ENCODE measurements at regions not wholly inside any gene's neighbourhood (a gene's known extent, or its start where the extent isn't known, plus 50 kb on each side); places are given as distances from the start of the nearest gene placed in this dataset.
"Not testable (repeated sequence)": the region's sequence is repeated elsewhere in the genome, so short reads cannot be mapped to it uniquely, and the experiment has no call there.

DNA sequence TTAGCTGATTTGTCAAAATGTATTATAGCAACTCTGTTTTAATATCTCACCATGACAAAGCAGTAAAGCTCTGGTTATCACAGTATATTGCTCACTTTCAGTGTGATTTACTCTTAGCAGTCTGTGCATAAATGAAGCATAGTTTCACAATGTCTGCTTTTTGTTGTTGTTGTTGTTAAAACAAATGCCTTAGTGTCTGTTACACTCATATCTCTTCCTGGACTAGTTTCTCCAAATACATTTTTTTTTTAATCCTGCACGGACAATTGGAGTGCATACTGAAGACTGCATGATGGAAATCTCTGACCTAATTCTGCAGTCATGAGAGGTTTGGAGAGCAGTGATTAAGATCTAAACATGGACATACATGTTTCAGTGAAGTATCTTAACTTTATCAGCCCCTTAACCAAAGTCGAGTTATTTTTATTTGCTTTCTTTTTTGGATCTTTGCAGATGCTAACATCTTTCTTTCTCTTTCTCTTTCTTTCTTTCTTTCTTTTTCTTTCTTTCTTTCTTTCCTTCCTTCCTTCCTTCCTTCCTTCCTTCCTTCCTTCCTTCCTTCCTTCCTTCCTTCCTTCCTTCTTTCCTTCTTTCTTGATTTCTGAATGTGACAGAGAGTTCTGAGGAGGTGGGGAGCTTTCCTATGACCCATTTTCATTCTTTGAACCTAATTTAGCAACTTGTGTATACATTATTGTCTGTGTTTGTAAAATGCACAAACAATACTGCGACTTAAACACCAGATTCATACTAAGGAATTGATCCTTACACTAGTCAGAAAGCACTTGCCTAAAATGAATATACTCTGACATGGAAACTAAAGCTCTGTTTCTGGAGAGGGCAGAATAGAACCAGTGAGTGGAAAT, 161.5 kb upstream of the AGR3 start:
- Mint-ChIP-seq H3K27me3 (ENCODE audit: low read depth) (no peaks in the 10 kb centered on the region), H3K36me3 (no peaks in the 10 kb centered on the region), H3K27ac (peak overlapping the region; percentile 45), H3K4me3 (no peak overlapping the region), H3K9me3 (peaks cover 7% of the 10 kb centered on the region), H3K4me1 (peaks cover 48% of the 10 kb centered on the region)
- no peak for DNase-seq (ENCODE audit: low spot score in 2 of 2, unreplicated experiment in 2 of 2)
- TF ChIP-seq, protein P1, sequence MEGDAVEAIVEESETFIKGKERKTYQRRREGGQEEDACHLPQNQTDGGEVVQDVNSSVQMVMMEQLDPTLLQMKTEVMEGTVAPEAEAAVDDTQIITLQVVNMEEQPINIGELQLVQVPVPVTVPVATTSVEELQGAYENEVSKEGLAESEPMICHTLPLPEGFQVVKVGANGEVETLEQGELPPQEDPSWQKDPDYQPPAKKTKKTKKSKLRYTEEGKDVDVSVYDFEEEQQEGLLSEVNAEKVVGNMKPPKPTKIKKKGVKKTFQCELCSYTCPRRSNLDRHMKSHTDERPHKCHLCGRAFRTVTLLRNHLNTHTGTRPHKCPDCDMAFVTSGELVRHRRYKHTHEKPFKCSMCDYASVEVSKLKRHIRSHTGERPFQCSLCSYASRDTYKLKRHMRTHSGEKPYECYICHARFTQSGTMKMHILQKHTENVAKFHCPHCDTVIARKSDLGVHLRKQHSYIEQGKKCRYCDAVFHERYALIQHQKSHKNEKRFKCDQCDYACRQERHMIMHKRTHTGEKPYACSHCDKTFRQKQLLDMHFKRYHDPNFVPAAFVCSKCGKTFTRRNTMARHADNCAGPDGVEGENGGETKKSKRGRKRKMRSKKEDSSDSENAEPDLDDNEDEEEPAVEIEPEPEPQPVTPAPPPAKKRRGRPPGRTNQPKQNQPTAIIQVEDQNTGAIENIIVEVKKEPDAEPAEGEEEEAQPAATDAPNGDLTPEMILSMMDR (IDR thresholded peaks at IDR 0.05; ENCODE audit: unreplicated experiment): no peak

DNA sequence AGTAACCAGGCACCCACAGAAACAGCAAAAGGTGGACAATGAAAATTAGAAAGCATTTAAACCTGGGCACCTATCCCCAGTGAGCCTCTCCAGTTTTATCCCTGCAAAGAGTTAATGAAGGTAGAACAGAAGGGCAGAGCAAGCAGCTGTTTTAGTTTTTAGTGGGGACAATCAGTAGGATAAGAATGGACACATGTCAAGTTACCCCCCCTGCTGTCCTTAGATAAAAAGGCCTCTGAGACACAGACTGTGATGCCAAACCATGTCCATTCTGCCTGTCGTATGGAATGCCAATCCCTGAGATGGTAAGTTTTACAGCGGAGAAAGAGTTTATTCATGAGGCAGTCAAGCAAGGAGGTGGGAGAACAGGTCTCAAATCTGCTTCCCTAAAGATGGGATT, 162.6 kb upstream of the AGR3 start:
- Mint-ChIP-seq H3K36me3 (no peaks in the 10 kb centered on the region), H3K27me3 (ENCODE audit: low read depth) (no peaks in the 10 kb centered on the region), H3K4me3 (no peak overlapping the region), H3K9me3 (peaks cover 7% of the 10 kb centered on the region), H3K4me1 (peaks cover 37% of the 10 kb centered on the region), H3K27ac (no peak overlapping the region)
- DNase-seq (ENCODE audit: low spot score in 2 of 2, unreplicated experiment in 2 of 2): no peak
- TF ChIP-seq, protein P1 (IDR thresholded peaks at IDR 0.05; ENCODE audit: unreplicated experiment): no peak

DNA sequence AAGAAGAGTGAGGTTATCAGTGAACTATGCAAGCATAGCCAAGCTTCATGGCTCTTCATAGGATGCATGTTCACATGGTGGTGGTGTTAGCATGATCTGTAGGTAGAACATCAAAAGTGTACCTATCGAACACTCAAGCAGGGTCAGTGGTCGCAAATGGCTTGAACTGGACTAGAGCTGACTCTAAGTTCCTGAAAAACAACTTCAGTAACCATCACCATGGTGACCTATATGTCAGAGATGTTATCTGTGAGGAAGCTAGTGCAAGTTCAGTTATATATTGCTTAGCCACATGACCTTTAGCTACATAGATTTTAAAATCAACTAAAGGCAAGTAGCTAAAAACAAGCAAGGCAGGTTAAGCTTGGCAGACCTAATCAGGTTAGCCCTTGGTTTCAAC, 163.1 kb upstream of the AGR3 start:
- Mint-ChIP-seq H3K27ac (no peak overlapping the region), H3K4me3 (no peak overlapping the region), H3K9me3 (peaks cover 7% of the 10 kb centered on the region), H3K27me3 (ENCODE audit: low read depth) (no peaks in the 10 kb centered on the region), H3K4me1 (peaks cover 34% of the 10 kb centered on the region), H3K36me3 (no peaks in the 10 kb centered on the region)
- TF ChIP-seq, protein P1 (IDR thresholded peaks at IDR 0.05; ENCODE audit: unreplicated experiment): no peak
- DNase-seq (ENCODE audit: low spot score in 2 of 2, unreplicated experiment in 2 of 2): no peak

DNA sequence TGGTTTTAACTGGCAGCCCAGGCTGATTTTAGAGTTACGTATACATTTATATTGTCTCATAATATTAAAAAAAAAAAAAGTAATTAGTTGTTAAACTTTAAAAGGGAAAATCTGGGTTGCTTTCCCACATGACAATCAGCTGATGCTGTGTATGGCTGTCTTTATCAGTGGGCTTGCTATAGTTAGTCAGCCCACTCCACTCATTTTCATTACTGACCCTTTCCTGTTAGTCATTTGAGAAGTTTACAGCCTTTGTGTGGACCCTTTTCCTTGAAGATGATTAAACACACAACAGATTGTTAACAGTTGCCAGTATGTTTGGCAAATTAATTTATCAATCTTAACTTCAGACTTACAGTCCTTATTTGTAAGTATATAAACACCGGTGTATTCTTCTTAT, 164.5 kb upstream of the AGR3 start:
- TF ChIP-seq, protein P1 (IDR thresholded peaks at IDR 0.05; ENCODE audit: unreplicated experiment): no peak

DNA sequence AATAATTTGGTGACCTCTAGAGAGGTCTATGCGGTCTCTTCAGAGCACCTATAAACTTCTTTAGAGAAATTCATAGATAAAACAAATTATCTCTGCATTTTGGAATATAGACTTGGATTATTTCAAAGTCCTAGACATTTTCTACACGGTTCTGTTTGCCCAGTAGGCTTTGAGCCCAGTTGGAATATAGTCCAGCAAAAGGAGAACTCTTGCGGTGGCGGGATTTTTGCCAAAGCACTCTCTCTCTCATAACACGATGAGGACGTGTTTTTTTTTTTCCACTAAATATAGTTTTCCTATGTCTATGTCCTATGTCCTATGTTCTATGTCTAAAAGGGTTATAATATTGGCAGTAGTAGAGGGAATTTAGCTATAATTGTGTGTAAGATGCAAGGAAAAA, 164.9 kb upstream of the AGR3 start:
- peaks cover 23% of the 10 kb centered on the region for H3K4me1 Mint-ChIP-seq
- peaks cover 3% of the 10 kb centered on the region for H3K9me3 Mint-ChIP-seq
- no peak overlapping the region for H3K4me3 Mint-ChIP-seq
- no peak overlapping the region for H3K27ac Mint-ChIP-seq
- no peaks in the 10 kb centered on the region for H3K27me3 Mint-ChIP-seq (ENCODE audit: low read depth)
- no peaks in the 10 kb centered on the region for H3K36me3 Mint-ChIP-seq
- DNase-seq (ENCODE audit: low spot score in 2 of 2, unreplicated experiment in 2 of 2): no peak
- TF ChIP-seq, protein P1 (IDR thresholded peaks at IDR 0.05; ENCODE audit: unreplicated experiment): no peak

More for the DNA sequence above, 164.5 kb upstream of the AGR3 start:
- Mint-ChIP-seq H3K36me3 (no peaks in the 10 kb centered on the region), H3K4me3 (no peak overlapping the region), H3K4me1 (peaks cover 27% of the 10 kb centered on the region), H3K27me3 (ENCODE audit: low read depth) (no peaks in the 10 kb centered on the region), H3K27ac (no peak overlapping the region), H3K9me3 (peaks cover 3% of the 10 kb centered on the region)
- DNase-seq (ENCODE audit: low spot score in 2 of 2, unreplicated experiment in 2 of 2): no peak

DNA sequence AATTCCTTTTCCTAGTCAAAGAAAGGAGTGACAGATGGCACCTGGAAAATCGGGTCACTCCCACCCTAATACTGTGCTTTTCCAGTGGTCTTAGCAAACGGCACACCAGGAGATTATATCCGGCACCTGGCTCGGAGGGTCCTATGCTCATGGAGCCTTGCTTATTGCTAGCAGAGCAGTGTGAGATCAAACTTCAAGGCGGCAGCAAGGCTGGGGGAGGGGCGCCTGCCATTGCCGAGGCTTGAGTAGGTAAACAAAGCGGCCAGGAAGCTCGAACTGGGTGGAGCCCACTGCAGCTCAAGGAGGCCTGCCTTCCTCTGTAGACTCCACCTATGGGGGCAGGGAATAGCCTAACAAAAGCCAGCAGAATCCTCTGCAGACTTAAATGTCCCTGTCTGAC, 171.4 kb upstream of the AGR3 start:
- not testable (repeated sequence) for DNase-seq (ENCODE audit: low spot score in 2 of 2, unreplicated experiment in 2 of 2); H3K27ac Mint-ChIP-seq; H3K27me3 Mint-ChIP-seq (ENCODE audit: low read depth); H3K4me3 Mint-ChIP-seq; H3K36me3 Mint-ChIP-seq; H3K4me1 Mint-ChIP-seq
- peaks cover 19% of the 10 kb centered on the region for H3K9me3 Mint-ChIP-seq
